Natural killer cell (primary cell): ENCODE measurements at regions not wholly inside any gene's neighbourhood (a gene's known extent, or its start where the extent isn't known, plus 50 kb on each side); places are given as distances from the start of the nearest gene placed in this dataset.
"Not testable (repeated sequence)": the region's sequence is repeated elsewhere in the genome, so short reads cannot be mapped to it uniquely, and the experiment has no call there.

Experiments used
- ATAC-seq, 3 donors: fragments of 150-1000 bp in 2 of 3; fragments of 200-7000 bp in 1 of 3; cut with Tn5 transposase; 1 replicate in 1 of 3; 2 replicates in 2 of 3; pipeline ENCODE4 v1.10.0; 2021; ENCODE audit warnings: mild to moderate bottlenecking in 2 of 3, moderate library complexity in 2 of 3
- DNase-seq, 2 donors: peaks; one replicate each; pipeline versions ENCODE4 v3.0.0 to v3.0.0-alpha.2; 2013 to 2021; ENCODE audit warnings: mixed read lengths in 1 of 2
- H3K27ac ChIP-seq: one replicate; pipeline ENCODE4 v1.5.1; 2013; ENCODE audit warnings: mild to moderate bottlenecking, low read length
- H3K27me3 ChIP-seq: one replicate; pipeline ENCODE4 v1.6.1; 2013; ENCODE audit warnings: low read length; ENCODE audit not compliant: control insufficient read depth, insufficient read depth
- H3K36me3 ChIP-seq: one replicate; pipeline ENCODE4 v1.6.1; 2013; ENCODE audit warnings: low read length; ENCODE audit not compliant: control insufficient read depth, insufficient read depth
- H3K4me1 ChIP-seq: one replicate; pipeline ENCODE4 v1.6.1; 2013; ENCODE audit warnings: low read length; ENCODE audit not compliant: control insufficient read depth, insufficient read depth
- H3K4me3 ChIP-seq: one replicate; pipeline ENCODE4 v1.5.1; 2013; ENCODE audit warnings: low read length
- H3K9me3 ChIP-seq: one replicate; pipeline ENCODE4 v1.6.1; 2013; ENCODE audit warnings: low read length; ENCODE audit not compliant: control insufficient read depth, insufficient read depth
- H3K27ac Mint-ChIP-seq, 2 donors: one replicate each; pipeline ENCODE4 v1.8.0; 2022; ENCODE audit warnings: mild to moderate bottlenecking in 2 of 2, mixed read lengths in 2 of 2, moderate library complexity in 1 of 2
- H3K27me3 Mint-ChIP-seq, 2 donors: one replicate each; pipeline ENCODE4 v1.8.0; 2022; ENCODE audit warnings: low read depth in 2 of 2, mixed read lengths in 2 of 2
- H3K36me3 Mint-ChIP-seq: one replicate; pipeline ENCODE4 v1.8.0; 2022; ENCODE audit warnings: mixed read lengths
- H3K4me1 Mint-ChIP-seq, 2 donors: one replicate each; pipeline ENCODE4 v1.8.0; 2022; ENCODE audit warnings: mixed read lengths in 2 of 2
- H3K4me3 Mint-ChIP-seq: one replicate; pipeline ENCODE4 v1.8.0; 2022; ENCODE audit warnings: mild to moderate bottlenecking, moderate library complexity, mixed read lengths
- H3K9me3 Mint-ChIP-seq, 2 donors: one replicate each; pipeline ENCODE4 v1.8.0; 2022; ENCODE audit warnings: mixed read lengths in 2 of 2
- CTCF ChIP-seq: fragments of 200-600 bp; IDR thresholded peaks from one replicate; pipeline ENCODE4 v1.8.0; 2022; ENCODE audit warnings: antibody characterized with exemption
- WGBS: methylation state at CpG from one replicate; pipeline ENCODE4 v1.1.7; 2013; ENCODE audit warnings: missing lambda C conversion rate; ENCODE audit not compliant: insufficient coverage; 5-methylcytosine and 5-hydroxymethylcytosine counted together
- intact Hi-C: fragments of 100-400 bp; cut with micrococcal nuclease; formaldehyde crosslinking; loops from one replicate; pipeline ENCODE4 v1.14.2; 2022

GRCh38 chr2:39893616-39894015 lies 114.6 kb upstream of the THUMPD2 start:
- Histone ChIP-seq H3K4me3 (no peak overlapping the region), H3K27me3 (no peaks in the 10 kb centered on the region), H3K4me1 (no peaks in the 10 kb centered on the region), H3K27ac (no peak overlapping the region), H3K36me3 (no peaks in the 10 kb centered on the region), H3K9me3 (no peaks in the 10 kb centered on the region)
- no peak for DNase-seq
- no peak for TF ChIP-seq CTCF
- Mint-ChIP-seq H3K9me3 (no peaks in the 10 kb centered on the region), H3K27ac (no peak overlapping the region), H3K27me3 (no peaks in the 10 kb centered on the region), H3K4me1 (no peaks in the 10 kb centered on the region), H3K36me3 (no peaks in the 10 kb centered on the region), H3K4me3 (no peak overlapping the region)
- ATAC-seq: no peak
- WGBS: 51% methylated on average over 2 of the region's 4 CpGs
- intact Hi-C loops: no loop called here

GRCh38 chr2:39881948-39882347 lies 102.9 kb upstream of the THUMPD2 start:
- TF ChIP-seq CTCF: no peak
- DNase-seq: no peak
- Histone ChIP-seq H3K27me3 (no peaks in the 10 kb centered on the region), H3K4me1 (no peaks in the 10 kb centered on the region), H3K4me3 (no peak overlapping the region), H3K36me3 (no peaks in the 10 kb centered on the region), H3K9me3 (no peaks in the 10 kb centered on the region), H3K27ac (no peak overlapping the region)
- Mint-ChIP-seq H3K36me3 (no peaks in the 10 kb centered on the region), H3K4me1 (no peaks in the 10 kb centered on the region), H3K27ac (no peak overlapping the region), H3K9me3 (peaks cover 0 to 12% of the 10 kb centered on the region in 2 donors), H3K4me3 (no peak overlapping the region), H3K27me3 (no peaks in the 10 kb centered on the region)
- intact Hi-C loops: no loop called here
- 100% methylated on average over 1 of the region's 1 CpG for WGBS
- ATAC-seq: no peak

GRCh38 chr2:39881494-39881893 lies 102.4 kb upstream of the THUMPD2 start:
- TF ChIP-seq CTCF: no peak
- H3K4me1 Mint-ChIP-seq: no peaks in the 10 kb centered on the region
- H3K27ac Mint-ChIP-seq: no peak overlapping the region
- Histone ChIP-seq H3K4me3 (no peak overlapping the region), H3K27ac (no peak overlapping the region), H3K9me3 (no peaks in the 10 kb centered on the region), H3K36me3 (no peaks in the 10 kb centered on the region), H3K27me3 (no peaks in the 10 kb centered on the region), H3K4me1 (no peaks in the 10 kb centered on the region)
- H3K27me3 Mint-ChIP-seq: no peaks in the 10 kb centered on the region
- ATAC-seq: no peak
- H3K9me3 Mint-ChIP-seq: peaks cover 0 to 10% of the 10 kb centered on the region in 2 donors
- no peaks in the 10 kb centered on the region for H3K36me3 Mint-ChIP-seq
- intact Hi-C loops: no loop called here
- no peak for DNase-seq
- H3K4me3 Mint-ChIP-seq: no peak overlapping the region

GRCh38 chr2:39879001-39879400 lies 99.9 kb upstream of the THUMPD2 start:
- H3K4me3 Mint-ChIP-seq, H3K4me1 ChIP-seq, ATAC-seq, H3K4me1 Mint-ChIP-seq, H3K36me3 ChIP-seq, H3K27me3 Mint-ChIP-seq, intact Hi-C loops, H3K9me3 ChIP-seq, H3K36me3 Mint-ChIP-seq, DNase-seq, H3K27ac ChIP-seq, H3K4me3 ChIP-seq, H3K27ac Mint-ChIP-seq, H3K27me3 ChIP-seq, H3K9me3 Mint-ChIP-seq: not testable (repeated sequence)
- 100% methylated on average over 1 of the region's 2 CpGs for WGBS
